ENCODE measurements at regions not wholly inside any gene's neighbourhood (a gene's known extent, or its start where the extent isn't known, plus 50 kb on each side); places are given as distances from the start of the nearest gene placed in this dataset.

DNA sequence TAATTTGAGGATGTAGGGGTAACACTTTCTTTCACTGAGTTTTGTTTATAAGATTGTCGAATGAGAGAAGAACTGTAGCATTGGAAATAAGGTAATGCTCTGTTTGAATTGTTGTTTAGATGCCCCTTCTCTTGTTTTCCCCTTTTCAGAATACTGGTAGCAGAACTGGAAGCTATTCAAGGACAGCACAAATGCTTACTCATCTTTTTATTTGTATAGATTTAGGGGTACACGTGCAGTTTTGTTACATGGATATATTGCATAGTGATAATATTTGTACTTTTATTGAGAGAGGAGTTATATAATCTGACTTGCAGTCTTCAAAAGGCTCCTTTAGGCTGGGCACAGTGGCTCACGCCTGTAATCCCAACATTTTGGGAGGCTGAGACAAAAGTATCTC is 145.4 kb upstream of the HAND2 start:
- no peak for TF ChIP-seq CTCF (IDR thresholded peaks at IDR 0.05 in 4 of 5, conservative IDR thresholded peaks at IDR 0.05 in 1 of 5)
- no peak for TF ChIP-seq POLR2A (IDR thresholded peaks at IDR 0.05)
